Adrenal gland (tissue), 9 donors: ENCODE measurements at regions not wholly inside any gene's neighbourhood (a gene's known extent, or its start where the extent isn't known, plus 50 kb on each side); places are given as distances from the start of the nearest gene placed in this dataset.

ENCODE experiments used
- DNase-seq, 7 donors: peaks; one replicate each; pipeline ENCODE4 v3.0.0-alpha.2; 2019 to 2020
- H3K27ac ChIP-seq, 5 donors: fragments of 200-600 bp; sonication (generic) in 4 of 5; 1 replicate in 3 of 5; 2 replicates in 2 of 5; pipeline versions ENCODE4 v1.5.1 to v1.8.0; 2016 to 2020; ENCODE audit warnings: mild to moderate bottlenecking in 1 of 5
- H3K27me3 ChIP-seq: fragments of 200-600 bp; 2 replicates; pipeline ENCODE4 v1.8.0; 2021
- H3K36me3 ChIP-seq, 2 donors: fragments of 200-600 bp; replicated peaks in 1 of 2; 1 replicate in 1 of 2; 2 replicates in 1 of 2; pipeline versions ENCODE4 v1.5.1 to v1.8.0; 2018 to 2022
- H3K4me1 ChIP-seq, 2 donors: fragments of 200-600 bp; replicated peaks in 1 of 2; 1 replicate in 1 of 2; 2 replicates in 1 of 2; pipeline versions ENCODE4 v1.5.1 to v1.8.0; 2018 to 2021
- H3K4me3 ChIP-seq, 4 donors: fragments of 200-600 bp; sonication (generic) in 3 of 4; one replicate each; pipeline ENCODE4 v1.5.1; 2016 to 2018
- H3K9me3 ChIP-seq, 3 donors: fragments of 200-600 bp; sonication (generic) in 1 of 3; replicated peaks in 1 of 3; 1 replicate in 2 of 3; 2 replicates in 1 of 3; pipeline versions ENCODE4 v1.5.1 to v1.8.0; 2016 to 2021
- POLR2A ChIP-seq, 2 donors: fragments of 450-650 bp; IDR thresholded peaks; one replicate each; pipeline ENCODE4 v1.6.1; 2017; ENCODE audit warnings: antibody characterized with exemption in 2 of 2, mild to moderate bottlenecking in 2 of 2, moderate library complexity in 1 of 2
- WGBS, 4 donors: extraction: QIAGEN DNeasy Blood & Tissue Kit in 2 of 4; methylation state at CpG; one replicate each; pipeline versions ENCODE4 v1.1.5 to v1.1.7; 2013 to 2017; 5-methylcytosine and 5-hydroxymethylcytosine counted together
- intact Hi-C, 2 donors: fragments of 100-400 bp; cut with DNase I; formaldehyde crosslinking; loops; one replicate each; pipeline versions ENCODE4 v1.14.1 to v1.15.0; 2022 to 2023
- TF ChIP-seq, protein P1 (sequence below), 6 experiments: fragments of 450-650 bp in 4 of 6; fragments of 200-600 bp in 2 of 6; sonication (generic) in 1 of 6; IDR thresholded peaks; 1 replicate in 5 of 6; 2 replicates in 1 of 6; pipeline versions ENCODE4 v1.5.1 to v1.8.0; 2016 to 2021; ENCODE audit warnings: antibody characterized with exemption in 6 of 6, mild to moderate bottlenecking in 2 of 6, moderate library complexity in 1 of 6
- donor health status: healthy with polysubstance abuse.
- donor health status: Bipolar disorder and iron deficiency.
- donor health status: DM: yes; HTN: yes; CAD: no.
- donor health status: DM: no; HTN: no; CAD: no.
- donor health status: DM: no; HTN: no; CAD: no.

DNA sequence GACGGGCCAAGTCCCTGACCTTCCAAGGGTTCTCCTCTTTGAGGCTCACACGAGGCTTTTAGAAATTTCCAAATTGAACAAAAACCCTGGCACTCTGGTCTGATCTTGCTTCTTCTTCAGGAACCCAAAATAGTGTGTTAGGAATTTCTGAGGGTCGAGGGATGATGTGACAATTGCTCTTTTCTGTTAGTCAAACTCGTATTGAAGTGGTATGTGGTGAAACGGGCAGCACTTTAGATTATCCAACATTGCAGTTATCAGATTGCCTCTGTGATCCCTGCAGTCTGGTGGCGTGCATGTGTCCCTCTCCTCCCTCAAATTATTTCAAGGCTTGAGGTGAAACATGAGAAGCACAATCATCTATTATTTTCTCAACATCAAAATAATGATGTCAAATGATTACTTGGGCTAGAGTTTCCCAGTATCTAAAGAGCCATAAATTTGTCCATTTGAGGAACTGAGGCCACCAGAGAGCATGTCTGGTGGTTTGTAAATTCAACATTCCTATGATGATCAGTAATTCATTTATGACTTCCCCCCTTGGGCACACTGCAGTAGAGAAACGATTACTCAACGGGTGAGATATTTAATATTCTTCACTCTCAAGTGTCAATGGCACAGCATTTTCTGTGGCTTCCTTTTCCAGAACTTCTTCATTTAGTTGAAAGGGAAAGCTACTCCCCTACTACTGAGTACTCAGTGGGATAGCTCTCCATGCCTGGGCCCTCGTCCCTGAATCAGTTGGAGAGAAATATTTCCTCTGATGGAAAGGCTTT lies 308.6 kb upstream of the MAP3K7 start:
- 45 to 56% (median 53%) methylated on average over 9 of the region's 9 CpGs for WGBS, 4 donors
- no peak for DNase-seq
- intact Hi-C loops, result no loop called here
- no peaks in the 10 kb centered on the region for H3K27me3 ChIP-seq
- no peaks in the 10 kb centered on the region for H3K36me3 ChIP-seq
- TF ChIP-seq, protein P1, sequence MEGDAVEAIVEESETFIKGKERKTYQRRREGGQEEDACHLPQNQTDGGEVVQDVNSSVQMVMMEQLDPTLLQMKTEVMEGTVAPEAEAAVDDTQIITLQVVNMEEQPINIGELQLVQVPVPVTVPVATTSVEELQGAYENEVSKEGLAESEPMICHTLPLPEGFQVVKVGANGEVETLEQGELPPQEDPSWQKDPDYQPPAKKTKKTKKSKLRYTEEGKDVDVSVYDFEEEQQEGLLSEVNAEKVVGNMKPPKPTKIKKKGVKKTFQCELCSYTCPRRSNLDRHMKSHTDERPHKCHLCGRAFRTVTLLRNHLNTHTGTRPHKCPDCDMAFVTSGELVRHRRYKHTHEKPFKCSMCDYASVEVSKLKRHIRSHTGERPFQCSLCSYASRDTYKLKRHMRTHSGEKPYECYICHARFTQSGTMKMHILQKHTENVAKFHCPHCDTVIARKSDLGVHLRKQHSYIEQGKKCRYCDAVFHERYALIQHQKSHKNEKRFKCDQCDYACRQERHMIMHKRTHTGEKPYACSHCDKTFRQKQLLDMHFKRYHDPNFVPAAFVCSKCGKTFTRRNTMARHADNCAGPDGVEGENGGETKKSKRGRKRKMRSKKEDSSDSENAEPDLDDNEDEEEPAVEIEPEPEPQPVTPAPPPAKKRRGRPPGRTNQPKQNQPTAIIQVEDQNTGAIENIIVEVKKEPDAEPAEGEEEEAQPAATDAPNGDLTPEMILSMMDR (IDR thresholded peaks at IDR 0.05), result no peak
- no peak for TF ChIP-seq POLR2A (IDR thresholded peaks at IDR 0.05)
- no peak overlapping the region for H3K27ac ChIP-seq
- H3K4me3 ChIP-seq, result no peak overlapping the region
- H3K9me3 ChIP-seq, result no peaks in the 10 kb centered on the region
- H3K4me1 ChIP-seq, result no peaks in the 10 kb centered on the region

DNA sequence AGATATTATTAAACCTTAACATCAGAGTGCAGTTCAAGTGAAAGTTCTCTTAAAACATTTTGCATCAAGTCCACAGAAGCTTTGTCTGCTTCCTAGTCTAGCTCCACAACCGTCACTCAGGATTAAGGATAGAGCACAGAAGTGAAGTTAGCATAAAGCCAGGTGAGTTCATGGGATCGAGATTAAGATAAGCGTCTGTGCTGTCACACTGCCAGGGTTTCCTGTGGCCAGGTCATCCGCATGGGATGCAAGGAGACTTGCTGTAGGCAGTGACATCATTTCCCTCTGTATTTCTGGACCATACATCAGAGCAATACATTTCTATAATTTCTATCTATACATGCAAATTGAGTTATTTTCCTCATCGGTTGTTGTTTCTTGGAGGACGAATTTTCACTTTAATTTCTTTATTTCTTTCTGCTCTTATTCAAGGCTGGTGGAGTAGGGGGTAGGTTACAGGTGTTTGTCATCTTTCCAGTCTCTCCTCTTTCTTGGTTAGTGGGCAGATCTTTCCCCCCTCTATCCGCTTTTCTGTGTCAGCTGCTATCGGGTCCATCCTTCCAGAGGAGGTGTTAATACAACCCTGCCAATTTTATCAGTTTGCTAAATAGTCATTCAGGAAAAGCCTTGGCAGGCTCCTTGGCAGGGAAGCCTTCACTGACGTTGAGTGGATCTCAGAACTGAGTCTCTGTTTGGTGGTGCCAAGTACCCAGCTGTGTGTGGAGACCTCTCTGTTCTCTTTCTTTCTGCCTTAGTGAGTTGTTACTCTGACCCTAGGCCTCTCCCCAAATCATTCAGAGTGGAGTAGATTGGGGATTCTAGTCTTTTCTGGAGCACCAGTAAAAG lies 307.6 kb upstream of the MAP3K7 start:
- DNase-seq, result no peak
- intact Hi-C loops, result no loop called here
- no peak overlapping the region for H3K27ac ChIP-seq
- H3K27me3 ChIP-seq, result no peaks in the 10 kb centered on the region
- TF ChIP-seq, protein P1 (IDR thresholded peaks at IDR 0.05), result no peak
- no peak for TF ChIP-seq POLR2A (IDR thresholded peaks at IDR 0.05)
- H3K4me3 ChIP-seq, result no peak overlapping the region
- no peaks in the 10 kb centered on the region for H3K9me3 ChIP-seq
- H3K4me1 ChIP-seq, result no peaks in the 10 kb centered on the region
- WGBS, 4 donors, result 54 to 75% (median 65%) methylated on average over 9 of the region's 9 CpGs
- no peaks in the 10 kb centered on the region for H3K36me3 ChIP-seq

DNA sequence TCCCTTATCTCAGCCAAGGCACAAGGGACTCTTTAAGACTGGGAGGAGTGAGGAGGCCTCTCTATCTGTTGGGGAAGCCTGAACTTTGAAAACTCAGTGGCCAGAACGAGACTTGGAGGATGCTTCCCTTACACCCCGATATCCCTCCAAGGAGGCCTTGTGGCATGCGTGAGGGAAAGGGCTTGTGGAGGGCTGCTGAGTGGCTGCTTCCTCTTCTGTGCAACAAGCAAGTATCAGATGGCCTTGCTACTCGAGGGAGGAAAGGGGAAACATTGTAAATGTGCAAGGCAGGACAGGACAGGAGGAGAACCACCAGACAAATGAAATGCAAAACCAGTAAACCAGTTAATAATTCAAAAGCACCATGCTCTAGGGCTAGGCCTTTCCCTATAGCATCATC lies 306.5 kb upstream of the MAP3K7 start:
- no peaks in the 10 kb centered on the region for H3K27me3 ChIP-seq
- H3K9me3 ChIP-seq, result no peaks in the 10 kb centered on the region
- H3K4me1 ChIP-seq, result no peaks in the 10 kb centered on the region
- no peaks in the 10 kb centered on the region for H3K36me3 ChIP-seq
- H3K27ac ChIP-seq, result no peak overlapping the region
- intact Hi-C loops, result no loop called here
- no peak overlapping the region for H3K4me3 ChIP-seq
- no peak for DNase-seq
- 42 to 67% (median 58%) methylated on average over 4 of the region's 4 CpGs for WGBS, 4 donors
- TF ChIP-seq, protein P1 (IDR thresholded peaks at IDR 0.05), result no peak
- TF ChIP-seq POLR2A (IDR thresholded peaks at IDR 0.05), result no peak

DNA sequence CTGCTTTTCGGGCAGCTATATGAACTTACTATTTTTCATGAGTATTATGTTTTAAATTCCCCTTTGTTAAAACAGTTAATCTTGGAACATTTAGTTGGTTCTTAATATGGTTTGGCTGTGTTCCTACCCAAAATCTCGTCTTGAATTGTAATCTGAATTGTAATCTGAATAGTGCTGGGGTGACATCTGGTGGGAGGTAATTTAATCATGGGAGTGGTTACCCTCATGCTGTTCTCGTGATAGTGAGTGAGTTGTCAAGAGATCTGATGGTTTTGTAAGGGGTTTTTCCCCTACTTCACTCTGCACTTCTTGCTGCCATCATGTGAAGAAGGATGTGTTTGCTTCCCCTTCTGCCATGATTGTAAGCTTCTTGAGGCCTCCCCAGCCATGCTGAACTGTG lies 305.4 kb upstream of the MAP3K7 start:
- DNase-seq, result no peak
- Histone ChIP-seq H3K27me3 (no peaks in the 10 kb centered on the region), H3K27ac (no peak overlapping the region), H3K9me3 (no peaks in the 10 kb centered on the region), H3K36me3 (no peaks in the 10 kb centered on the region), H3K4me3 (no peak overlapping the region), H3K4me1 (no peaks in the 10 kb centered on the region)
- no peak for TF ChIP-seq POLR2A (IDR thresholded peaks at IDR 0.05)
- TF ChIP-seq, protein P1 (IDR thresholded peaks at IDR 0.05), result no peak
- WGBS, 4 donors, result 37 to 63% (median 43%) methylated on average over 3 of the region's 3 CpGs
- intact Hi-C loops, result no loop called here
